ENCODE measurements at regions not wholly inside any gene's neighbourhood (a gene's known extent, or its start where the extent isn't known, plus 50 kb on each side); places are given as distances from the start of the nearest gene placed in this dataset.

- Mint-ChIP-seq H3K4me1 (no peaks in the 10 kb centered on the region), H3K4me3 (no peak overlapping the region), H3K36me3 (ENCODE audit: insufficient read depth in 1 of 3, low read depth in 3 of 3) (no peaks in the 10 kb centered on the region), H3K27me3 (ENCODE audit: low read depth) (no peaks in the 10 kb centered on the region), H3K9me3 (no peaks in the 10 kb centered on the region; a peak in 1 of 5 replicates), H3K27ac (no peak overlapping the region)
- H4K91ac ChIP-seq (ENCODE audit: insufficient read length, low read depth, low read length), result no peak overlapping the region
- no peak overlapping the region for H3K9ac ChIP-seq (ENCODE audit: extremely low read depth, insufficient read length, low read length)
- no peak overlapping the region for H4K5ac ChIP-seq (ENCODE audit: insufficient read length, low read depth, low read length)
- H3K79me1 ChIP-seq (ENCODE audit: insufficient read depth, low read depth, low read length, poor library complexity, severe bottlenecking), result no peaks in the 10 kb centered on the region
- H2BK12ac ChIP-seq (ENCODE audit: insufficient read length, low read depth, low read length), result no peak overlapping the region
- no peaks in the 10 kb centered on the region for H3K23me2 ChIP-seq (ENCODE audit: insufficient read length, low read depth, low read length, poor library complexity, severe bottlenecking)
- H4K20me1 ChIP-seq (ENCODE audit: control insufficient read depth, insufficient read depth, insufficient read length), result no peaks in the 10 kb centered on the region
- no peak overlapping the region for H3K4ac ChIP-seq (ENCODE audit: low read depth, low read length)
- H3K4me1 ChIP-seq (ENCODE audit: insufficient read depth, low read length), result no peaks in the 10 kb centered on the region
- no peak overlapping the region for H3K56ac ChIP-seq (ENCODE audit: insufficient read length, low read depth, low read length)
- no peak overlapping the region for H3K14ac ChIP-seq (ENCODE audit: insufficient read depth, low read length)
- no peak overlapping the region for H2BK5ac ChIP-seq (ENCODE audit: insufficient read length, low read length)
- H3K27ac ChIP-seq (ENCODE audit: insufficient read length, low read depth, low read length), result no peak overlapping the region
- no peak overlapping the region for H2BK120ac ChIP-seq (ENCODE audit: low read depth, low read length, poor library complexity, severe bottlenecking)
- no peak for DNase-seq
- H3K18ac ChIP-seq (ENCODE audit: insufficient read length, low read depth, low read length), result no peak overlapping the region
- no peaks in the 10 kb centered on the region for H3K9me3 ChIP-seq (ENCODE audit: control insufficient read depth, low read depth, low read length)
- no peak overlapping the region for H4K8ac ChIP-seq (replicated peaks; ENCODE audit: insufficient read length, low read depth, low read length)
- H2AFZ ChIP-seq (ENCODE audit: low read length), result no peak overlapping the region
- H3K23ac ChIP-seq (ENCODE audit: insufficient read length, low read depth, low read length), result no peak overlapping the region
- no peak overlapping the region for H2BK20ac ChIP-seq (ENCODE audit: low read depth, low read length, poor library complexity, severe bottlenecking)
- H3K27me3 ChIP-seq (ENCODE audit: insufficient read depth, low read length), result no peaks in the 10 kb centered on the region
- H3K79me2 ChIP-seq (ENCODE audit: insufficient read depth, low read length), result no peaks in the 10 kb centered on the region
- no peak overlapping the region for H3K4me2 ChIP-seq (ENCODE audit: insufficient read depth, insufficient read length, low read length)
- H2AK5ac ChIP-seq (ENCODE audit: insufficient read length, low read length), result no peak overlapping the region
- TF ChIP-seq CTCF (conservative IDR thresholded peaks at IDR 0.05), result no peak
- H2BK15ac ChIP-seq (ENCODE audit: low read depth, low read length), result no peak overlapping the region
- no peak overlapping the region for H3T11ph ChIP-seq (ENCODE audit: low read length)
These were observed 448.8 kb downstream of the TLE4 start for GRCh38 chr9:80020530-80020929.

Data from H9 (cell line).